SH-SY5Y (cell line): ENCODE measurements at regions not wholly inside any gene's neighbourhood (a gene's known extent, or its start where the extent isn't known, plus 50 kb on each side); places are given as distances from the start of the nearest gene placed in this dataset.

Experiments used
- GATA2 ChIP-seq: IDR thresholded peaks from 2 replicates; pipeline ENCODE4 v1.6.1; 2011; ENCODE audit warnings: mild to moderate bottlenecking, low read depth, low read length
- GATA3 ChIP-seq: IDR thresholded peaks from 2 replicates; pipeline ENCODE4 v1.6.1; 2011; ENCODE audit warnings: low read depth, mild to moderate bottlenecking, low read length, moderate library complexity

GRCh38 chr9:33677506-33677809 lies 117.9 kb upstream of the PRSS3 start:
- no peak for TF ChIP-seq GATA3
- no peak for TF ChIP-seq GATA2
